HepG2 (cell line): ENCODE measurements at regions not wholly inside any gene's neighbourhood (a gene's known extent, or its start where the extent isn't known, plus 50 kb on each side); places are given as distances from the start of the nearest gene placed in this dataset.

ENCODE experiments used
- ATAC-seq: fragments of 200-7000 bp; cut with Tn5 transposase; 3 replicates; pipeline ENCODE4 v1.9.1; 2020; ENCODE audit warnings: mild to moderate bottlenecking, moderate library complexity
- BruUV-seq: library from RNA; stranded (reverse); fragments of 400-500 nt; replicated peaks from 2 replicates; lab custom pipeline; 2021; lab: Mats Ljungman, UMichigan
- CTCF ChIA-PET: fragments of 300-600 bp; formaldehyde crosslinking; extraction: SDS; loops from one replicate; lab custom pipeline; 2021; ENCODE audit warnings: low total read pairs, inconsistent platforms, low intra/inter-chr PET ratio; lab: Yijun Ruan, JAX
- POLR2A ChIA-PET: fragments of 350-600 bp; sonication (Branson Sonifier 250); formaldehyde crosslinking; loops from one replicate; lab custom pipeline; 2020; ENCODE audit warnings: antibody characterized with exemption, inconsistent platforms; lab: Yijun Ruan, JAX
- DNase-seq: peaks from one replicate; pipeline ENCODE4 v3.0.0-alpha.2; 2015; ENCODE audit warnings: low spot score
- FAIRE-seq: peaks from 3 replicates; lab custom pipeline; 2011; peaks lifted over from hg19 to GRCh38; lab: Jason Lieb, UNC
- H2AFZ ChIP-seq: one replicate; pipeline ENCODE4 v1.6.1; 2011; ENCODE audit warnings: low read length, inconsistent platforms
- H3K27ac ChIP-seq: fragments of 300-600 bp; 3 replicates; pipeline ENCODE4 v1.8.0; 2011; ENCODE audit warnings: mixed run types, mild to moderate bottlenecking, mixed read lengths, low read length, inconsistent platforms; ENCODE audit not compliant: insufficient read depth; ENCODE audit errors: extremely low read length
- H3K27me3 ChIP-seq, 2 experiments: fragments of 200-600 bp in 1 of 2; 2 replicates in 1 of 2; 3 replicates in 1 of 2; pipeline versions ENCODE4 v1.6.0 to v1.8.0; 2011; ENCODE audit warnings: low read length in 2 of 2, mild to moderate bottlenecking in 2 of 2, moderate library complexity in 2 of 2, inconsistent platforms in 1 of 2; ENCODE audit not compliant: insufficient read depth in 2 of 2, control insufficient read depth in 1 of 2
- H3K36me3 ChIP-seq, 2 experiments: fragments of 200-600 bp in 1 of 2; replicated peaks in 1 of 2; 2 replicates in 1 of 2; 3 replicates in 1 of 2; pipeline versions ENCODE4 v1.5.1 to v1.8.0; 2011; ENCODE audit warnings: low read length in 2 of 2, inconsistent platforms in 1 of 2; ENCODE audit not compliant: insufficient read depth in 2 of 2, control insufficient read depth in 1 of 2
- H3K4me1 ChIP-seq: 2 replicates; pipeline ENCODE4 v1.5.1; 2012; ENCODE audit warnings: low read length, inconsistent platforms; ENCODE audit not compliant: insufficient read depth
- H3K4me2 ChIP-seq: 2 replicates; pipeline ENCODE4 v1.6.0; 2011; ENCODE audit warnings: low read depth, low read length, inconsistent platforms
- H3K4me3 ChIP-seq, 3 experiments: fragments of 200-600 bp in 1 of 3; sonication (generic), shearing (Covaris generic) in 1 of 3; replicated peaks in 1 of 3; 2 replicates each; pipeline ENCODE4 v1.5.1; 2011 to 2016; ENCODE audit warnings: low read length in 3 of 3, inconsistent platforms in 2 of 3, low read depth in 2 of 3, mild to moderate bottlenecking in 2 of 3, control low read depth in 1 of 3, mixed read lengths in 1 of 3; ENCODE audit not compliant: insufficient read depth in 1 of 3
- H3K79me2 ChIP-seq: one replicate; pipeline ENCODE4 v1.6.1; 2011; ENCODE audit warnings: low read length, inconsistent platforms; ENCODE audit not compliant: insufficient read depth
- H3K9ac ChIP-seq: 2 replicates; pipeline ENCODE4 v1.6.0; 2011; ENCODE audit warnings: mild to moderate bottlenecking, low read depth, low read length, inconsistent platforms; ENCODE audit not compliant: insufficient read depth
- H3K9me3 ChIP-seq: 2 replicates; pipeline ENCODE4 v1.5.1; 2012; ENCODE audit warnings: mild to moderate bottlenecking, low read length
- H4K20me1 ChIP-seq: 2 replicates; pipeline ENCODE4 v1.6.0; 2011; ENCODE audit warnings: inconsistent platforms, mild to moderate bottlenecking, low read length, moderate library complexity; ENCODE audit not compliant: insufficient read depth
- ATF7-NPFF ChIP-seq: sonication (generic); formaldehyde crosslinking; IDR thresholded peaks from 2 replicates; pipeline ENCODE4 v1.8.1; 2023; ENCODE audit warnings: mild to moderate bottlenecking, low read depth, missing genetic modification reagents, moderate library complexity
- CHD2 ChIP-seq: IDR thresholded peaks from 2 replicates; pipeline ENCODE4 v1.6.1; 2011; ENCODE audit warnings: low read depth, low read length, improper control_type of control experiment
- EHMT2 ChIP-seq: fragments of 200-600 bp; sonication (generic); IDR thresholded peaks from 2 replicates; pipeline ENCODE4 v1.7.0; 2017; ENCODE audit warnings: antibody characterized with exemption, low read depth, low read length, borderline replicate concordance
- FOXO1 ChIP-seq: sonication (generic); formaldehyde crosslinking; IDR thresholded peaks from 2 replicates; pipeline ENCODE4 v1.4.0; 2020; ENCODE audit warnings: missing genetic modification reagents
- HDAC6 ChIP-seq: fragments of 200-600 bp; sonication (generic); IDR thresholded peaks from 2 replicates; pipeline ENCODE4 v1.7.0; 2017; ENCODE audit warnings: mild to moderate bottlenecking, antibody characterized with exemption, low read length, low read depth
- HHEX ChIP-seq: IDR thresholded peaks from 2 replicates; pipeline ENCODE4 v1.6.1; 2016; ENCODE audit warnings: control low read depth
- MYC ChIP-seq: sonication (generic); formaldehyde crosslinking; IDR thresholded peaks from 2 replicates; pipeline ENCODE4 v1.9.0; 2021; ENCODE audit warnings: missing genetic modification reagents, borderline replicate concordance
- MYNN ChIP-seq: sonication (generic); formaldehyde crosslinking; IDR thresholded peaks from 2 replicates; pipeline ENCODE4 v1.4.0; 2020; ENCODE audit warnings: mild to moderate bottlenecking, low read depth, missing genetic modification reagents
- NR1H2 ChIP-seq: sonication (generic); formaldehyde crosslinking; IDR thresholded peaks from 2 replicates; pipeline ENCODE4 v1.8.1; 2022; ENCODE audit warnings: low read depth, missing genetic modification reagents, borderline replicate concordance
- RXRB ChIP-seq: IDR thresholded peaks from 2 replicates; pipeline ENCODE4 v1.6.1; 2016; ENCODE audit warnings: borderline replicate concordance, missing genetic modification reagents, missing compliant biosample characterization
- ZNF34 ChIP-seq: sonication (generic); formaldehyde crosslinking; IDR thresholded peaks from 2 replicates; pipeline ENCODE4 v1.4.0; 2020; ENCODE audit warnings: mild to moderate bottlenecking, missing genetic modification reagents, borderline replicate concordance
- ZNF432 ChIP-seq: sonication (generic); formaldehyde crosslinking; IDR thresholded peaks from 2 replicates; pipeline ENCODE4 v1.5.0; 2020; ENCODE audit warnings: missing genetic modification reagents, mild to moderate bottlenecking, borderline replicate concordance
- ZNF75D ChIP-seq: sonication (generic); formaldehyde crosslinking; IDR thresholded peaks from 2 replicates; pipeline ENCODE4 v1.8.1; 2023; ENCODE audit warnings: missing genetic modification reagents, mild to moderate bottlenecking, borderline replicate concordance
- ZNF878 ChIP-seq: sonication (generic); formaldehyde crosslinking; IDR thresholded peaks from 2 replicates; pipeline ENCODE4 v1.8.1; 2023; ENCODE audit warnings: mild to moderate bottlenecking, missing genetic modification reagents, moderate library complexity
- ZSCAN31 ChIP-seq: sonication (generic); formaldehyde crosslinking; IDR thresholded peaks from 2 replicates; pipeline ENCODE4 v1.5.0; 2020; ENCODE audit warnings: low read depth, mild to moderate bottlenecking, missing genetic modification reagents
- WGBS: methylation state at CpG from one replicate; pipeline ENCODE4 v1.1.6; 2017; ENCODE audit warnings: low lambda C conversion rate; 5-methylcytosine and 5-hydroxymethylcytosine counted together
- in situ Hi-C: cut with HindIII; loops from 2 replicates; pipeline ENCODE4 v1.10.0; 2017; ENCODE audit warnings: low pct_unique_long_range_greater_than_20kb; ENCODE audit not compliant: extremely low pct_ligation_motif_present
- intact Hi-C: fragments of 100-400 bp; cut with micrococcal nuclease; formaldehyde crosslinking; loops from one replicate; pipeline ENCODE4 v1.10.0; 2022; ENCODE audit not compliant: unreplicated experiment
- TF ChIP-seq, protein P1 (sequence below): sonication (generic); formaldehyde crosslinking; IDR thresholded peaks from 2 replicates; pipeline ENCODE4 v1.8.1; 2023; ENCODE audit warnings: mild to moderate bottlenecking, missing genetic modification reagents, borderline replicate concordance

DNA sequence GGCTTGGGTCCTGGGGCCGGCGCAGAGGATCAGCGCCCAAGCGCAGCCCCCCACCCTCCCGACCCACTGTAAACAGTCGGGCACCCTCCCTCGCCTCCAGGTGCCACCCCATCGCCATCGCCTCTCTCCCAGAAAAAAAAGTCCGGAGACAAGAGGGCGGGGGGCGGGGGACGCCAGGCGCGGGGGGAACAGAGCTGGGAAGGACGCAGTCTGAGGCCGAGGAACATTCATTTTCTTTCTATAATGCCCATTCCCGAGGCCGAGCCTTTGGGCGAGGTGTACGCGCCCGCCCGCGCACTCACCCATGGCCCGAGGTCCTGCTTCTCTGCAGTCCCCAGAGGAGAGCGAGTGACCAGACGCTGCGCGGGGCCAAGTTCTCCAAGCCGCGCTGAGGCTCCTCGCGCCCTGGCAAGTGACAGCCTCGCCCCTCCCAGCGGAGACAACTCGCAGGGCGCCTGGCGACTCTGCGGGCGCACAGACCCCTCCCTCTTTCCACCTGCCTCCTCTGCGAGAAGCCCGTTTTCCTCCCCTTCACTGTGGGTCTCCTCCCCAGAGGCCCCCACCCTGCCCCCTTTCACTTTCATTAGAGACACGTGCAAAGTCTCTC is 63.5 kb upstream of the WDR17 start (continued):
- TF ChIP-seq, protein P1, sequence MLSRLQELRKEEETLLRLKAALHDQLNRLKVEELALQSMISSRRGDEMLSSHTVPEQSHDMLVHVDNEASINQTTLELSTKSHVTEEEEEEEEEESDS (CRISPR knock-in tag), result no peak
- TF ChIP-seq NR1H2 (no peak), HHEX (CRISPR knock-in tag) (no peak)

DNA sequence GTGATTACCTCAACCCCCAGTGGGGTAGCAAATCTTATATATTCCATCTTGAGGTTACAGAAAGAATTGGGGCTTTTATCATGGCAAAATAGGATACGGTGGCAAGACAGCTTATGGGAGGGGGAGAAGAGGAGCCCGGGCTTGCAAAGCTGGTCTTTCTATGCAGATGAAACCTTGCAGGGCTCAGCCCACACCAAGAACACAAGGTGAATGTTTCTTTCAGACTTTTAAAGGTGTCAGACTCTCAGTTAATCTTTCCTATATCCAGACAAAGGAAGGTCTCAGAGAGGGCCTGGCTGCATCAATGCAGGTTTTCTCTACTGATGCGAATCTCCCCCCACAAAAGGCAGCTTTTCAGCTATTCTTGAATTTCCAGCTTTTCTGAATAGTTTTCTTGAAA is 59.9 kb upstream of the WDR17 start:
- no peak overlapping the region for H2AFZ ChIP-seq
- intact Hi-C loops, result no loop called here
- ChIA-PET POLR2A (no interaction called here), CTCF (no interaction called here)
- H4K20me1 ChIP-seq, result no peaks in the 10 kb centered on the region
- 7% methylated on average over 3 of the region's 3 CpGs for WGBS
- BruUV-seq, result no TSS peak
- no peaks in the 10 kb centered on the region for H3K4me1 ChIP-seq
- DNase-seq (no peak), FAIRE-seq (no peak), ATAC-seq (no peak)
- H3K4me3 ChIP-seq, result no peak overlapping the region
- H3K36me3 ChIP-seq, result no peaks in the 10 kb centered on the region
- no peak overlapping the region for H3K9ac ChIP-seq
- H3K27me3 ChIP-seq, result 0 out of 5 replicates have a peak, but pooled peaks cover 0 to 10% of the 10 kb centered on the region in 2 experiments
- no peaks in the 10 kb centered on the region for H3K79me2 ChIP-seq
- in situ Hi-C loops, result no loop called here
- H3K27ac ChIP-seq, result no peak overlapping the region
- no peak overlapping the region for H3K4me2 ChIP-seq
- TF ChIP-seq ATF7-NPFF (CRISPR knock-in tag) (no peak), ZNF34 (CRISPR knock-in tag) (no peak), ZSCAN31 (CRISPR knock-in tag) (no peak), RXRB (CRISPR knock-in tag) (no peak), EHMT2 (no peak), ZNF878 (CRISPR knock-in tag) (no peak), CHD2 (no peak), HDAC6 (no peak), ZNF432 (CRISPR knock-in tag) (no peak), MYC (CRISPR knock-in tag) (no peak), ZNF75D (CRISPR knock-in tag) (no peak), MYNN (no peak), FOXO1 (CRISPR knock-in tag) (no peak)
- TF ChIP-seq, all 625 proteins: peak for 0
- H3K9me3 ChIP-seq, result no peaks in the 10 kb centered on the region
